SK-N-SH (cell line): ENCODE measurements at regions not wholly inside any gene's neighbourhood (a gene's known extent, or its start where the extent isn't known, plus 50 kb on each side); places are given as distances from the start of the nearest gene placed in this dataset.

Experiments
- CHD2 ChIP-seq: fragments of 150-350 bp; IDR thresholded peaks from 2 replicates; pipeline ENCODE4 v1.6.1; 2018; ENCODE audit warnings: low read length; ENCODE audit not compliant: partially characterized antibody
- CTCF ChIP-seq: fragments of 200-600 bp; sonication (generic); IDR thresholded peaks from 2 replicates; pipeline ENCODE4 v1.6.1; 2017; ENCODE audit warnings: antibody characterized with exemption, mild to moderate bottlenecking, moderate library complexity
- EP300 ChIP-seq, 2 experiments: IDR thresholded peaks; 2 replicates each; pipeline versions ENCODE4 v1.4.0 to v1.6.1; 2012; ENCODE audit warnings: borderline replicate concordance in 1 of 2, low read depth in 1 of 2, low read length in 1 of 2
- IRF3 ChIP-seq: fragments of 150-350 bp; IDR thresholded peaks from 2 replicates; pipeline ENCODE4 v1.6.1; 2016; ENCODE audit warnings: mild to moderate bottlenecking, low read depth, low read length
- POLR2AphosphoS5 ChIP-seq: IDR thresholded peaks from 2 replicates; pipeline ENCODE4 v1.6.1; 2012; ENCODE audit warnings: low read depth, low read length
- REST ChIP-seq: IDR thresholded peaks from 2 replicates; pipeline ENCODE4 v1.6.1; 2012; ENCODE audit warnings: mild to moderate bottlenecking, low read depth, low read length, moderate library complexity
- TAF1 ChIP-seq: IDR thresholded peaks from 2 replicates; pipeline ENCODE4 v1.6.1; 2012; ENCODE audit warnings: low read depth, mild to moderate bottlenecking, low read length, moderate library complexity, borderline replicate concordance
- USF2 ChIP-seq: fragments of 150-350 bp; IDR thresholded peaks from 2 replicates; pipeline ENCODE4 v1.6.1; 2017; ENCODE audit warnings: antibody characterized with exemption, low read length, low read depth, borderline replicate concordance

- TF ChIP-seq REST, result no peak
- no peak for TF ChIP-seq CTCF
- TF ChIP-seq CHD2, result no peak
- TF ChIP-seq TAF1, result no peak
- no peak for TF ChIP-seq POLR2AphosphoS5
- no peak for TF ChIP-seq USF2
- TF ChIP-seq EP300 (IDR thresholded peaks at IDR 0.05; ENCODE audit: borderline replicate concordance in 1 of 2, low read depth in 1 of 2, low read length in 1 of 2), result no peak
- no peak for TF ChIP-seq IRF3
These were observed 165.3 kb upstream of the PPP1R2C start for GRCh38 chrX:42943051-42943974.
